Hepatocyte (in vitro differentiated cells): ENCODE measurements at regions not wholly inside any gene's neighbourhood (a gene's known extent, or its start where the extent isn't known, plus 50 kb on each side); places are given as distances from the start of the nearest gene placed in this dataset.

ENCODE experiments used
- CTCF ChIP-seq: fragments of 200-600 bp; sonication (generic); IDR thresholded peaks from 2 replicates; pipeline ENCODE4 v1.5.1; 2016; ENCODE audit warnings: antibody characterized with exemption, mild to moderate bottlenecking; ENCODE audit not compliant: poor library complexity
- EZH2 ChIP-seq: fragments of 200-600 bp; sonication (generic); IDR thresholded peaks from 2 replicates; pipeline ENCODE4 v1.6.1; 2016; ENCODE audit warnings: antibody characterized with exemption, mild to moderate bottlenecking, borderline replicate concordance
- EZH2phosphoT487 ChIP-seq: fragments of 200-600 bp; sonication (generic); IDR thresholded peaks from one replicate; pipeline ENCODE4 v1.6.1; 2018; ENCODE audit warnings: antibody characterized with exemption, mild to moderate bottlenecking, low read depth, moderate library complexity; ENCODE audit not compliant: unreplicated experiment, severe bottlenecking

- no peak for TF ChIP-seq CTCF
- no peak for TF ChIP-seq EZH2phosphoT487
- TF ChIP-seq EZH2: no peak
Observed at GRCh38 chr22:44599084-44599483, 101.1 kb upstream of the RTL6 start.
